Activated CD4-positive, CD25-positive, alpha-beta regulatory T cell treated with anti-CD3 and anti-CD28 coated beads, Interleukin-2, amount 50 U/mL, for 24 hours (primary cell): ENCODE measurements at regions not wholly inside any gene's neighbourhood (a gene's known extent, or its start where the extent isn't known, plus 50 kb on each side); places are given as distances from the start of the nearest gene placed in this dataset.
"Not testable (repeated sequence)": the region's sequence is repeated elsewhere in the genome, so short reads cannot be mapped to it uniquely, and the experiment has no call there.

Experiments
- ATAC-seq, 2 donors: fragments of 150-1000 bp; cut with Tn5 transposase; one replicate each; pipeline ENCODE4 v1.10.0; 2021; ENCODE audit warnings: mild to moderate bottlenecking in 1 of 2, moderate library complexity in 1 of 2

- no peak for ATAC-seq
These were observed 264.5 kb upstream of the PIK3C3 start for GRCh38 chr18:41690332-41691127.

- no peak for ATAC-seq
These were observed 267.9 kb upstream of the PIK3C3 start for GRCh38 chr18:41687138-41687537.

- no peak for ATAC-seq
These were observed 273.7 kb upstream of the PIK3C3 start for GRCh38 chr18:41681138-41681880.

GRCh38 chr18:41674506-41674905 is 280.5 kb upstream of the PIK3C3 start:
- ATAC-seq: no peak

- ATAC-seq: no peak
These were observed 288.8 kb upstream of the PIK3C3 start for GRCh38 chr18:41666231-41666630.

GRCh38 chr18:41665210-41665609 is 289.8 kb upstream of the PIK3C3 start:
- no peak for ATAC-seq

- no peak for ATAC-seq
These were observed 294.4 kb upstream of the PIK3C3 start for GRCh38 chr18:41660654-41661053.

GRCh38 chr18:41659438-41660130 is 295.4 kb upstream of the PIK3C3 start:
- no peak for ATAC-seq

- ATAC-seq: no peak
These were observed 297.8 kb upstream of the PIK3C3 start for GRCh38 chr18:41657189-41657588.

- no peak for ATAC-seq
These were observed 300.0 kb upstream of the PIK3C3 start for GRCh38 chr18:41655074-41655473.

- no peak for ATAC-seq
These were observed 307.1 kb upstream of the PIK3C3 start for GRCh38 chr18:41647914-41648313.

GRCh38 chr18:41646915-41647620 is 308.0 kb upstream of the PIK3C3 start:
- ATAC-seq: no peak

- no peak for ATAC-seq
These were observed 309.3 kb upstream of the PIK3C3 start for GRCh38 chr18:41645589-41646360.

GRCh38 chr18:41644466-41644865 is 310.6 kb upstream of the PIK3C3 start:
- no peak for ATAC-seq

- no peak for ATAC-seq
These were observed 311.6 kb upstream of the PIK3C3 start for GRCh38 chr18:41643427-41643826.

- ATAC-seq: no peak
These were observed 312.3 kb upstream of the PIK3C3 start for GRCh38 chr18:41642756-41643155.

GRCh38 chr18:41639218-41639617 is 315.8 kb upstream of the PIK3C3 start:
- no peak for ATAC-seq

- not testable (repeated sequence) for ATAC-seq
These were observed 323.2 kb upstream of the PIK3C3 start for GRCh38 chr18:41631723-41632285.

- ATAC-seq: no peak
These were observed 324.7 kb upstream of the PIK3C3 start for GRCh38 chr18:41630232-41630886.

- ATAC-seq: no peak
These were observed 330.6 kb upstream of the PIK3C3 start for GRCh38 chr18:41624460-41624859.

GRCh38 chr18:41621177-41621576 is 333.9 kb upstream of the PIK3C3 start:
- no peak for ATAC-seq
